Kidney (tissue), 13 donors: ENCODE measurements at regions not wholly inside any gene's neighbourhood (a gene's known extent, or its start where the extent isn't known, plus 50 kb on each side); places are given as distances from the start of the nearest gene placed in this dataset.
A peak's percentile ranks its signal among the peaks of the same experiment; 100 is the strongest.

Experiments used
- DNase-seq, 5 donors: peaks; one replicate each; pipeline ENCODE4 v3.0.0-alpha.2; 2013 to 2020
- FAIRE-seq: peaks from 2 replicates; lab custom pipeline; 2012; peaks lifted over from hg19 to GRCh38; lab: Jason Lieb, UNC
- H3K27ac ChIP-seq, 2 donors: one replicate each; pipeline ENCODE4 v1.7.0; 2013; ENCODE audit warnings: low read depth in 2 of 2, low read length in 2 of 2, inconsistent platforms in 1 of 2
- H3K27me3 ChIP-seq: one replicate; pipeline ENCODE4 v1.7.1; 2013; ENCODE audit warnings: low read length, inconsistent platforms; ENCODE audit not compliant: control insufficient read depth, insufficient read depth
- H3K36me3 ChIP-seq, 3 donors: one replicate each; pipeline versions ENCODE4 v1.7.0 to v1.7.1; 2013; ENCODE audit warnings: low read length in 3 of 3, control low read depth in 1 of 3, inconsistent platforms in 1 of 3; ENCODE audit not compliant: insufficient read depth in 3 of 3, control insufficient read depth in 2 of 3
- H3K4me1 ChIP-seq, 3 donors: one replicate each; pipeline versions ENCODE4 v1.7.0 to v1.7.1; 2013; ENCODE audit warnings: low read length in 3 of 3, inconsistent platforms in 1 of 3, low read depth in 1 of 3; ENCODE audit not compliant: control insufficient read depth in 2 of 3, insufficient read depth in 2 of 3
- H3K4me3 ChIP-seq, 3 donors: one replicate each; pipeline versions ENCODE4 v1.7.0 to v1.8.1; 2013; ENCODE audit warnings: low read length in 3 of 3, control low read depth in 1 of 3, inconsistent platforms in 1 of 3
- H3K9ac ChIP-seq, 3 donors: one replicate each; pipeline versions ENCODE4 v1.7.0 to v1.7.1; 2013; ENCODE audit warnings: low read length in 3 of 3, control low read depth in 1 of 3, inconsistent platforms in 1 of 3
- H3K9me3 ChIP-seq, 3 donors: one replicate each; pipeline versions ENCODE4 v1.7.0 to v1.7.1; 2013; ENCODE audit warnings: low read length in 3 of 3, control low read depth in 1 of 3, inconsistent platforms in 1 of 3; ENCODE audit not compliant: control insufficient read depth in 2 of 3, insufficient read depth in 1 of 3
- CTCF ChIP-seq: IDR thresholded peaks from 3 replicates; pipeline ENCODE4 v1.5.1; 2012; ENCODE audit warnings: mild to moderate bottlenecking, moderate library complexity, borderline replicate concordance; ENCODE audit not compliant: insufficient read depth; ENCODE audit errors: extremely low read depth
- intact Hi-C: fragments of 100-400 bp; cut with DNase I; formaldehyde crosslinking; loops from one replicate; pipeline ENCODE4 v1.11.1; 2022
- donor health status: control.
- donor health status: control.
- donor health status: control.
- donor health status: control.
- donor health status: control.
- donor health status: DM: yes; HTN: yes; CAD: no.
- donor health status: Normal renal cell carcinoma (clear cell type).

GRCh38 chr4:154687840-154688239 lies 56.0 kb upstream of the LRAT start:
- Histone ChIP-seq H3K36me3 (no peaks in the 10 kb centered on the region), H3K9ac (no peak overlapping the region), H3K27me3 (no peaks in the 10 kb centered on the region), H3K9me3 (no peaks in the 10 kb centered on the region), H3K4me1 (no peaks in the 10 kb centered on the region), H3K27ac (no peak overlapping the region), H3K4me3 (no peak overlapping the region)
- intact Hi-C loops, result no loop called here
- FAIRE-seq (no peak), DNase-seq (no peak)
- TF ChIP-seq CTCF, result no peak

- Histone ChIP-seq H3K9ac (no peak overlapping the region), H3K4me3 (no peak overlapping the region), H3K9me3 (no peaks in the 10 kb centered on the region), H3K27me3 (no peaks in the 10 kb centered on the region), H3K36me3 (no peaks in the 10 kb centered on the region), H3K4me1 (no peaks in the 10 kb centered on the region), H3K27ac (no peak overlapping the region)
- no peak for DNase-seq
- intact Hi-C loops, result no loop called here
- no peak for TF ChIP-seq CTCF
- FAIRE-seq, result no peak
Measured at GRCh38 chr4:154691229-154691628, 52.6 kb upstream of the LRAT start.

- no peak overlapping the region for H3K4me3 ChIP-seq
- H3K4me1 ChIP-seq, result no peaks in the 10 kb centered on the region
- H3K27me3 ChIP-seq, result no peaks in the 10 kb centered on the region
- no peak overlapping the region for H3K9ac ChIP-seq
- intact Hi-C loops, result no loop called here
- H3K36me3 ChIP-seq, result no peaks in the 10 kb centered on the region
- no peak for TF ChIP-seq CTCF
- peak in 1 of 5 donors; percentile 0 for DNase-seq
- H3K27ac ChIP-seq, result no peak overlapping the region
- FAIRE-seq, result no peak
- H3K9me3 ChIP-seq, result no peaks in the 10 kb centered on the region
Measured at GRCh38 chr4:154692304-154692818, 51.4 kb upstream of the LRAT start.
